G401 (cell line): ENCODE measurements at regions not wholly inside any gene's neighbourhood (a gene's known extent, or its start where the extent isn't known, plus 50 kb on each side); places are given as distances from the start of the nearest gene placed in this dataset.
"Not testable (repeated sequence)": the region's sequence is repeated elsewhere in the genome, so short reads cannot be mapped to it uniquely, and the experiment has no call there.

Experiments
- DNase-seq: peaks from one replicate; pipeline ENCODE4 v3.0.0-alpha.2; 2015; ENCODE audit warnings: low spot score
- in situ Hi-C: cut with HindIII; loops from 2 replicates; pipeline ENCODE4 v1.10.0; 2016; ENCODE audit warnings: low sequenced_read_pairs, mixed read lengths

- no peak for DNase-seq
- in situ Hi-C loops, result no loop called here
Measured at GRCh38 chr18:14976736-14977430, 228.9 kb downstream of the ANKRD30B start.

- DNase-seq, result no peak
- in situ Hi-C loops, result no loop called here
Measured at GRCh38 chr18:14978191-14978590, 230.2 kb downstream of the ANKRD30B start.

- in situ Hi-C loops, result no loop called here
- DNase-seq, result no peak
Measured at GRCh38 chr18:14978962-14979535, 231.1 kb downstream of the ANKRD30B start.

- in situ Hi-C loops, result no loop called here
- no peak for DNase-seq
Measured at GRCh38 chr18:14979875-14980274, 231.9 kb downstream of the ANKRD30B start.

- DNase-seq, in situ Hi-C loops: not testable (repeated sequence)
Measured at GRCh38 chr18:14984531-14984930, 236.6 kb downstream of the ANKRD30B start.

- in situ Hi-C loops, DNase-seq: not testable (repeated sequence)
Measured at GRCh38 chr18:14985291-14986013, 237.5 kb downstream of the ANKRD30B start.

- in situ Hi-C loops, DNase-seq: not testable (repeated sequence)
Measured at GRCh38 chr18:14987377-14987776, 239.4 kb downstream of the ANKRD30B start.

- in situ Hi-C loops, DNase-seq: not testable (repeated sequence)
Measured at GRCh38 chr18:14987960-14988710, 240.2 kb downstream of the ANKRD30B start.

- DNase-seq, in situ Hi-C loops: not testable (repeated sequence)
Measured at GRCh38 chr18:14989569-14989968, 241.6 kb downstream of the ANKRD30B start.

- DNase-seq, in situ Hi-C loops: not testable (repeated sequence)
Measured at GRCh38 chr18:14991934-14992445, 244.0 kb downstream of the ANKRD30B start.

GRCh38 chr18:14992758-14993157 is 244.8 kb downstream of the ANKRD30B start:
- DNase-seq, in situ Hi-C loops: not testable (repeated sequence)

- DNase-seq, in situ Hi-C loops: not testable (repeated sequence)
Measured at GRCh38 chr18:14995023-14995422, 247.1 kb downstream of the ANKRD30B start.

- DNase-seq, result no peak
- in situ Hi-C loops, result no loop called here
Measured at GRCh38 chr18:14997357-14997756, 249.4 kb downstream of the ANKRD30B start.

GRCh38 chr18:14997899-14998298 is 249.9 kb downstream of the ANKRD30B start:
- DNase-seq, in situ Hi-C loops: not testable (repeated sequence)

GRCh38 chr18:14998360-14999042 is 250.5 kb downstream of the ANKRD30B start:
- DNase-seq, in situ Hi-C loops: not testable (repeated sequence)

GRCh38 chr18:14999085-14999975 is 251.4 kb downstream of the ANKRD30B start:
- no peak for DNase-seq
- in situ Hi-C loops, result no loop called here

- in situ Hi-C loops, result not testable (repeated sequence)
Measured at GRCh38 chr18:15000119-15001037, 252.4 kb downstream of the ANKRD30B start.

More at GRCh38 chr18:15000119-15001037, 252.4 kb downstream of the ANKRD30B start:
- DNase-seq, result not testable (repeated sequence)
